ENCODE measurements at regions not wholly inside any gene's neighbourhood (a gene's known extent, or its start where the extent isn't known, plus 50 kb on each side); places are given as distances from the start of the nearest gene placed in this dataset.

DNA sequence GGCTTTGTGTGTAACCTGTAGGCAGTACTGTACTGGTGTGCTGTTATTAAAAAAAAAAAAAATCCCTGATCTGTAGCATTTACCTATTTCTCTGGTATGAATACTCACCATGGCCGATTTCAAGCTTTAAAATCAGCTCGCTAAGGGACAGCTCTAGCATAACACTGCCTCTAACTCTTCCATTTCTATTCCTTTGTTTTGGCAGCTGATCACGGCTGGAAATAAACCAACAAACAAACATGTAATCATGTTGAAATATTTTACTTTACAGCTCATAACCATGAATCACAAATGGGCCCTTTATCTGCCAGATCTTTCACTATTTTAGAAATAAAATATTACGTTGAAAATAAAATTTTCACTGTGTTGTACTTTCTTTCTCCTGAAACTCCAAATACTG, 60.5 kb upstream of the IL15 start:
- 63% methylated on average over 4 of the region's 4 CpGs for WGBS
- TF ChIP-seq JUND (IDR thresholded peaks at IDR 0.05) (no peak), FOXA1 (IDR thresholded peaks at IDR 0.05) (no peak), SP1 (IDR thresholded peaks at IDR 0.05) (no peak), EGR1 (IDR thresholded peaks at IDR 0.05; ENCODE audit: low read depth in 2 of 2) (no peak), NR2F2 (IDR thresholded peaks at IDR 0.05) (no peak), RXRA (IDR thresholded peaks at IDR 0.05) (no peak), TAF1 (conservative IDR thresholded peaks at IDR 0.05) (no peak), YY1 (IDR thresholded peaks at IDR 0.05) (no peak)
- TF ChIP-seq, protein P1, sequence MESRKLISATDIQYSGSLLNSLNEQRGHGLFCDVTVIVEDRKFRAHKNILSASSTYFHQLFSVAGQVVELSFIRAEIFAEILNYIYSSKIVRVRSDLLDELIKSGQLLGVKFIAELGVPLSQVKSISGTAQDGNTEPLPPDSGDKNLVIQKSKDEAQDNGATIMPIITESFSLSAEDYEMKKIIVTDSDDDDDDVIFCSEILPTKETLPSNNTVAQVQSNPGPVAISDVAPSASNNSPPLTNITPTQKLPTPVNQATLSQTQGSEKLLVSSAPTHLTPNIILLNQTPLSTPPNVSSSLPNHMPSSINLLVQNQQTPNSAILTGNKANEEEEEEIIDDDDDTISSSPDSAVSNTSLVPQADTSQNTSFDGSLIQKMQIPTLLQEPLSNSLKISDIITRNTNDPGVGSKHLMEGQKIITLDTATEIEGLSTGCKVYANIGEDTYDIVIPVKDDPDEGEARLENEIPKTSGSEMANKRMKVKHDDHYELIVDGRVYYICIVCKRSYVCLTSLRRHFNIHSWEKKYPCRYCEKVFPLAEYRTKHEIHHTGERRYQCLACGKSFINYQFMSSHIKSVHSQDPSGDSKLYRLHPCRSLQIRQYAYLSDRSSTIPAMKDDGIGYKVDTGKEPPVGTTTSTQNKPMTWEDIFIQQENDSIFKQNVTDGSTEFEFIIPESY (IDR thresholded peaks at IDR 0.05): no peak
- DNase-seq (ENCODE audit: low spot score): no peak

DNA sequence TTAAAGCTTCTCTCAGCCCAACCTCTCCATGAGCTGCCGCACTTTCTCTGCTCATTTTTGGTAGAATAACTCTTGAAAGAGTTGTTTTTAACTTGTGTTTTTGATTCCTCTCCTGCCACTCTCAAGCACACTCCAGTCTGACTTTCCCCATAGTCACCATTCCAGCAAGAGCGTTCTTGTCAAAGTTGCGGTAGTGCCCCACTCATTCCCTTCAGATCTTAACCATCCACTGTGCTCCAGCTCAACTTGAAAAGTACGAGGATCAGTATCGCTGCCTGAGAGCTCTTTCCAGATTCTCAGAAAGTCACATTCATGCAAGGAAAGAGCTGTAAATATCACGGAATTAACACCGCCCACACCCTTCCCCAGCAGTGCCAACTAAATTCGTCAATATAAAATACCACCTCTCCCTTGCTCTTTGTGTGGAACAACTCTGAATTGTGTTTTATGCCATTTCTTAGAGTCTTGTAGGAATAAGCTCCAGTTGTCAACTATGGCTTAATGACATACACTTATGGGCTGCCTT, 59.7 kb upstream of the IL15 start:
- H3K27ac ChIP-seq (ENCODE audit: low read depth in 1 of 2, low read length in 2 of 2): no peak overlapping the region
- H3K36me3 ChIP-seq (ENCODE audit: control insufficient read depth in 4 of 4, insufficient read depth in 3 of 4, low read depth in 1 of 4, low read length in 3 of 4): no peaks in the 10 kb centered on the region
- no peaks in the 10 kb centered on the region for H3K4me1 ChIP-seq (ENCODE audit: control insufficient read depth in 4 of 4, insufficient read depth in 4 of 4, low read length in 3 of 4)
- H3K9me3 ChIP-seq (ENCODE audit: control insufficient read depth in 4 of 4, low read length in 3 of 4): no peaks in the 10 kb centered on the region
- DNase-seq (ENCODE audit: low spot score): no peak
- H3K4me3 ChIP-seq (ENCODE audit: low read depth in 1 of 3, low read length in 3 of 3): no peak overlapping the region
- WGBS: 84% methylated on average over 8 of the region's 8 CpGs
- TF ChIP-seq FOXA1 (IDR thresholded peaks at IDR 0.05) (no peak), EGR1 (IDR thresholded peaks at IDR 0.05; ENCODE audit: low read depth in 2 of 2) (no peak), RXRA (IDR thresholded peaks at IDR 0.05) (no peak), REST (IDR thresholded peaks at IDR 0.05) (no peak), NR2F2 (IDR thresholded peaks at IDR 0.05) (no peak), SP1 (IDR thresholded peaks at IDR 0.05) (no peak), CTCF (IDR thresholded peaks at IDR 0.05; ENCODE audit: low read depth, low read length, missing input control) (no peak), MAX (IDR thresholded peaks at IDR 0.05) (no peak), HNF4A (conservative IDR thresholded peaks at IDR 0.05) (no peak), JUND (IDR thresholded peaks at IDR 0.05) (no peak), TAF1 (conservative IDR thresholded peaks at IDR 0.05) (no peak), GABPA (IDR thresholded peaks at IDR 0.05 in 1 of 2, conservative IDR thresholded peaks at IDR 0.05 in 1 of 2) (no peak), HNF4G (IDR thresholded peaks at IDR 0.05) (no peak), YY1 (IDR thresholded peaks at IDR 0.05) (no peak), ATF3 (IDR thresholded peaks at IDR 0.05) (no peak), RAD21 (IDR thresholded peaks at IDR 0.05) (no peak)
- TF ChIP-seq, protein P1 (IDR thresholded peaks at IDR 0.05): no peak
- H3K9ac ChIP-seq (ENCODE audit: low read depth in 1 of 2, low read length in 2 of 2): no peak overlapping the region
- no peaks in the 10 kb centered on the region for H3K27me3 ChIP-seq (ENCODE audit: control insufficient read depth in 4 of 4, insufficient read depth in 4 of 4, low read length in 3 of 4)

More for the DNA sequence above, 60.5 kb upstream of the IL15 start:
- Histone ChIP-seq H3K27me3 (ENCODE audit: control insufficient read depth in 4 of 4, insufficient read depth in 4 of 4, low read length in 3 of 4) (no peaks in the 10 kb centered on the region), H3K9ac (ENCODE audit: low read depth in 1 of 2, low read length in 2 of 2) (no peak overlapping the region), H3K36me3 (ENCODE audit: control insufficient read depth in 4 of 4, insufficient read depth in 3 of 4, low read depth in 1 of 4, low read length in 3 of 4) (no peaks in the 10 kb centered on the region), H3K9me3 (ENCODE audit: control insufficient read depth in 4 of 4, low read length in 3 of 4) (no peaks in the 10 kb centered on the region), H3K4me1 (ENCODE audit: control insufficient read depth in 4 of 4, insufficient read depth in 4 of 4, low read length in 3 of 4) (no peaks in the 10 kb centered on the region), H3K4me3 (ENCODE audit: low read depth in 1 of 3, low read length in 3 of 3) (no peak overlapping the region), H3K27ac (ENCODE audit: low read depth in 1 of 2, low read length in 2 of 2) (no peak overlapping the region)
